K562 (cell line): ENCODE measurements at regions not wholly inside any gene's neighbourhood (a gene's known extent, or its start where the extent isn't known, plus 50 kb on each side); places are given as distances from the start of the nearest gene placed in this dataset.

Experiments used
- ATAC-seq: fragments of 200-7000 bp; cut with Tn5 transposase; 3 replicates; pipeline ENCODE4 v1.9.1; 2020; ENCODE audit warnings: moderate library complexity
- BruUV-seq: library from RNA; stranded (reverse); fragments of 400-500 nt; replicated peaks from 2 replicates; lab custom pipeline; 2021; lab: Mats Ljungman, UMichigan
- CTCF ChIA-PET: fragments of 300-600 bp; formaldehyde crosslinking; extraction: SDS; loops from one replicate; lab custom pipeline; 2021; ENCODE audit warnings: low intra/inter-chr PET ratio; lab: Yijun Ruan, JAX
- POLR2A ChIA-PET: fragments of 300-600, 350-650 bp; sonication (Branson Sonifier 250); formaldehyde crosslinking; extraction: SDS; loops from one replicate; lab custom pipeline; 2021; ENCODE audit warnings: antibody characterized with exemption, inconsistent platforms; lab: Yijun Ruan, JAX
- DNase-seq, 4 experiments: peaks; one replicate each; pipeline versions ENCODE4 v3.0.0 to v3.0.0-alpha.2; 2011 to 2018; ENCODE audit warnings: low spot score in 3 of 4, mixed read lengths in 3 of 4; ENCODE audit errors: extremely low read depth in 1 of 4
- FAIRE-seq: peaks from 2 replicates; lab custom pipeline; 2011; peaks lifted over from hg19 to GRCh38; lab: Jason Lieb, UNC
- H2AFZ ChIP-seq: 2 replicates; pipeline ENCODE4 v1.6.0; 2011; ENCODE audit warnings: low read depth, low read length, control low read depth, inconsistent platforms
- H3K27ac ChIP-seq: fragments of 200-600 bp; 3 replicates; pipeline ENCODE4 v1.8.0; 2011; ENCODE audit warnings: low read depth, mild to moderate bottlenecking, control low read depth, inconsistent platforms, low read length, moderate library complexity, mixed read lengths; ENCODE audit errors: extremely low read depth
- H3K27me3 ChIP-seq, 2 experiments: fragments of 300-600 bp in 1 of 2; 2 replicates in 1 of 2; 3 replicates in 1 of 2; pipeline versions ENCODE4 v1.6.0 to v1.8.0; 2011; ENCODE audit warnings: inconsistent platforms in 2 of 2, low read length in 2 of 2, mild to moderate bottlenecking in 1 of 2, mixed read lengths in 1 of 2, moderate library complexity in 1 of 2; ENCODE audit not compliant: control insufficient read depth in 2 of 2, insufficient read depth in 2 of 2
- H3K36me3 ChIP-seq: fragments of 300-600 bp; 3 replicates; pipeline ENCODE4 v1.8.0; 2011; ENCODE audit warnings: mild to moderate bottlenecking, low read length, inconsistent platforms; ENCODE audit not compliant: control insufficient read depth, insufficient read depth
- H3K4me1 ChIP-seq, 2 experiments: fragments of 200-600 bp in 1 of 2; replicated peaks in 1 of 2; 2 replicates in 1 of 2; 3 replicates in 1 of 2; pipeline versions ENCODE4 v1.5.1 to v1.8.0; 2011; ENCODE audit warnings: inconsistent platforms in 2 of 2, low read length in 2 of 2, mild to moderate bottlenecking in 1 of 2, mixed read lengths in 1 of 2, moderate library complexity in 1 of 2; ENCODE audit not compliant: control insufficient read depth in 2 of 2, insufficient read depth in 2 of 2
- H3K4me2 ChIP-seq: 2 replicates; pipeline ENCODE4 v1.6.1; 2011; ENCODE audit warnings: low read length, control low read depth, inconsistent platforms, mixed read lengths; ENCODE audit not compliant: insufficient read depth
- H3K4me3 ChIP-seq: fragments of 200-600 bp; sonication (generic), shearing (Covaris generic); 2 replicates; pipeline ENCODE4 v1.5.1; 2016; ENCODE audit warnings: control low read depth, inconsistent platforms
- H3K79me2 ChIP-seq: fragments of 200-600 bp; 3 replicates; pipeline ENCODE4 v1.8.0; 2011; ENCODE audit warnings: low read length, inconsistent platforms; ENCODE audit not compliant: control insufficient read depth, insufficient read depth
- H3K9ac ChIP-seq, 2 experiments: 2 replicates each; pipeline versions ENCODE4 v1.6.0 to v1.6.1; 2011; ENCODE audit warnings: low read depth in 2 of 2, low read length in 2 of 2, control low read depth in 1 of 2, inconsistent platforms in 1 of 2, mild to moderate bottlenecking in 1 of 2, mixed read lengths in 1 of 2; ENCODE audit not compliant: insufficient read depth in 1 of 2
- H3K9me1 ChIP-seq: one replicate; pipeline ENCODE4 v1.6.0; 2011; ENCODE audit warnings: inconsistent platforms, mild to moderate bottlenecking, low read length, moderate library complexity; ENCODE audit not compliant: control insufficient read depth, insufficient read depth
- H3K9me3 ChIP-seq: replicated peaks from 2 replicates; pipeline ENCODE4 v1.5.1; 2011; ENCODE audit warnings: low read depth, low read length, inconsistent platforms; ENCODE audit not compliant: control insufficient read depth, insufficient read depth
- H4K20me1 ChIP-seq: replicated peaks from 2 replicates; pipeline ENCODE4 v1.6.1; 2011; ENCODE audit warnings: low read length, inconsistent platforms, mixed read lengths; ENCODE audit not compliant: control insufficient read depth, insufficient read depth
- CBFB ChIP-seq: sonication (generic); formaldehyde crosslinking; IDR thresholded peaks from 2 replicates; pipeline ENCODE4 v1.4.0; 2020; ENCODE audit warnings: mild to moderate bottlenecking, missing genetic modification reagents
- PRMT5 ChIP-seq: sonication (generic); formaldehyde crosslinking; IDR thresholded peaks from 2 replicates; pipeline ENCODE4 v1.5.0; 2020; ENCODE audit warnings: missing genetic modification reagents
- RCOR1 ChIP-seq, 2 experiments: IDR thresholded peaks; 2 replicates each; pipeline ENCODE4 v1.6.1; 2012; ENCODE audit warnings: low read depth in 2 of 2, low read length in 2 of 2, borderline replicate concordance in 1 of 2, improper control_type of control experiment in 1 of 2
- ZKSCAN8 ChIP-seq: fragments of 200-800 bp; sonication (Bioruptor generic); IDR thresholded peaks from 2 replicates; pipeline ENCODE4 v1.6.1; 2016; ENCODE audit warnings: missing genetic modification characterization, missing compliant biosample characterization
- whole genome bisulfite sequencing: fragments of 100-300 bp; shearing (Covaris generic); methylation state at CpG from one replicate; pipeline ENCODE4 v1.1.6; 2016; ENCODE audit warnings: low coverage, mixed read lengths; ENCODE audit not compliant: insufficient coverage; ENCODE audit errors: missing lambda C conversion rate; 5-methylcytosine and 5-hydroxymethylcytosine counted together
- in situ Hi-C: fragments of 300-500 bp; cut with MboI; formaldehyde crosslinking; loops from 4 replicates; pipeline ENCODE4 v1.15.0; 2018; ENCODE audit warnings: inconsistent platforms, mixed read lengths
- intact Hi-C: fragments of 100-400 bp; cut with micrococcal nuclease; formaldehyde crosslinking; loops from 2 replicates; pipeline ENCODE4 v1.14.2; 2022
- TF ChIP-seq, protein P1 (sequence below): fragments of 450-650 bp; IDR thresholded peaks from 2 replicates; pipeline ENCODE4 v1.6.1; 2017; ENCODE audit warnings: antibody characterized with exemption
- TF ChIP-seq, protein P2 (sequence below): fragments of 250-450 bp; sonication (Bioruptor Pico); IDR thresholded peaks from 2 replicates; pipeline ENCODE4 v1.9.0; 2021; ENCODE audit warnings: mild to moderate bottlenecking, inconsistent platforms
- TF ChIP-seq, protein P3 (sequence below): fragments of 250-450 bp; sonication (Bioruptor Pico); IDR thresholded peaks from 2 replicates; pipeline ENCODE4 v1.6.1; 2021; ENCODE audit warnings: mild to moderate bottlenecking
- TF ChIP-seq, protein P4 (sequence below): fragments of 450-650 bp; formaldehyde crosslinking; IDR thresholded peaks from 2 replicates; pipeline ENCODE4 v1.4.0; 2022; ENCODE audit warnings: missing genetic modification characterization
- TF ChIP-seq, protein P5 (sequence below): fragments of 150-350 bp; IDR thresholded peaks from 2 replicates; pipeline ENCODE4 v1.6.1; 2014; ENCODE audit warnings: low read depth, mild to moderate bottlenecking, low read length, borderline replicate concordance

DNA sequence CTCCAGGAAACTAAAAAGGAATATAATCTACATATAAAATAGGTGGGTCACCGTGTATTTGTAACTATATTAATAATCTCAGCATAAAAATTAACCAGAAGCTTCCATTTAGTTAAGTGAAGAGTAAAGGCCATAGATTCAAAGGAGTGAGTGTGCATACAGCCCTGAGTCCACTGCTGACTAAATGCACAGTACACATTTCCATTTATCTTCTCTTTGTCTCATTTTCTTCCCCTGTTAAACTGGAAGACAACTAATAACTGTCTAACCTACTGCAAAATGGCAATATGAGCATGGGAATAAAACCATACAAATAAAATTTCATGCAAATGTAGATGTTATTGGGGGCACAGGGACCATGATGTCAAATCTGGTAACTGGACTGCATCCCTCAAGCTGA lies 59.9 kb upstream of the DAB2 start:
- Histone ChIP-seq H3K27me3 (no peaks in the 10 kb centered on the region), H3K4me3 (no peak overlapping the region), H2AFZ (no peak overlapping the region), H3K9me1 (no peaks in the 10 kb centered on the region), H4K20me1 (no peaks in the 10 kb centered on the region), H3K9ac (no peak overlapping the region), H3K9me3 (no peaks in the 10 kb centered on the region), H3K27ac (no peak overlapping the region), H3K79me2 (no peaks in the 10 kb centered on the region), H3K4me2 (no peak overlapping the region), H3K4me1 (no peaks in the 10 kb centered on the region), H3K36me3 (no peaks in the 10 kb centered on the region)
- CTCF ChIA-PET, result no interaction called here
- no peak for FAIRE-seq
- DNase-seq, result no peak
- WGBS, result 0% methylated on average over 1 of the region's 1 CpG
- in situ Hi-C loops, result no loop called here
- TF ChIP-seq ZKSCAN8 (CRISPR knock-in tag) (no peak), CBFB (no peak), RCOR1 (IDR thresholded peaks at IDR 0.05; ENCODE audit: borderline replicate concordance in 1 of 2, low read depth in 2 of 2, low read length in 2 of 2) (no peak), PRMT5 (CRISPR knock-in tag) (no peak)
- TF ChIP-seq, protein P1, sequence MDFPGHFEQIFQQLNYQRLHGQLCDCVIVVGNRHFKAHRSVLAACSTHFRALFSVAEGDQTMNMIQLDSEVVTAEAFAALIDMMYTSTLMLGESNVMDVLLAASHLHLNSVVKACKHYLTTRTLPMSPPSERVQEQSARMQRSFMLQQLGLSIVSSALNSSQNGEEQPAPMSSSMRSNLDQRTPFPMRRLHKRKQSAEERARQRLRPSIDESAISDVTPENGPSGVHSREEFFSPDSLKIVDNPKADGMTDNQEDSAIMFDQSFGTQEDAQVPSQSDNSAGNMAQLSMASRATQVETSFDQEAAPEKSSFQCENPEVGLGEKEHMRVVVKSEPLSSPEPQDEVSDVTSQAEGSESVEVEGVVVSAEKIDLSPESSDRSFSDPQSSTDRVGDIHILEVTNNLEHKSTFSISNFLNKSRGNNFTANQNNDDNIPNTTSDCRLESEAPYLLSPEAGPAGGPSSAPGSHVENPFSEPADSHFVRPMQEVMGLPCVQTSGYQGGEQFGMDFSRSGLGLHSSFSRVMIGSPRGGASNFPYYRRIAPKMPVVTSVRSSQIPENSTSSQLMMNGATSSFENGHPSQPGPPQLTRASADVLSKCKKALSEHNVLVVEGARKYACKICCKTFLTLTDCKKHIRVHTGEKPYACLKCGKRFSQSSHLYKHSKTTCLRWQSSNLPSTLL, result no peak
- TF ChIP-seq, protein P2, sequence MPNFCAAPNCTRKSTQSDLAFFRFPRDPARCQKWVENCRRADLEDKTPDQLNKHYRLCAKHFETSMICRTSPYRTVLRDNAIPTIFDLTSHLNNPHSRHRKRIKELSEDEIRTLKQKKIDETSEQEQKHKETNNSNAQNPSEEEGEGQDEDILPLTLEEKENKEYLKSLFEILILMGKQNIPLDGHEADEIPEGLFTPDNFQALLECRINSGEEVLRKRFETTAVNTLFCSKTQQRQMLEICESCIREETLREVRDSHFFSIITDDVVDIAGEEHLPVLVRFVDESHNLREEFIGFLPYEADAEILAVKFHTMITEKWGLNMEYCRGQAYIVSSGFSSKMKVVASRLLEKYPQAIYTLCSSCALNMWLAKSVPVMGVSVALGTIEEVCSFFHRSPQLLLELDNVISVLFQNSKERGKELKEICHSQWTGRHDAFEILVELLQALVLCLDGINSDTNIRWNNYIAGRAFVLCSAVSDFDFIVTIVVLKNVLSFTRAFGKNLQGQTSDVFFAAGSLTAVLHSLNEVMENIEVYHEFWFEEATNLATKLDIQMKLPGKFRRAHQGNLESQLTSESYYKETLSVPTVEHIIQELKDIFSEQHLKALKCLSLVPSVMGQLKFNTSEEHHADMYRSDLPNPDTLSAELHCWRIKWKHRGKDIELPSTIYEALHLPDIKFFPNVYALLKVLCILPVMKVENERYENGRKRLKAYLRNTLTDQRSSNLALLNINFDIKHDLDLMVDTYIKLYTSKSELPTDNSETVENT, result no peak
- TF ChIP-seq, protein P3, sequence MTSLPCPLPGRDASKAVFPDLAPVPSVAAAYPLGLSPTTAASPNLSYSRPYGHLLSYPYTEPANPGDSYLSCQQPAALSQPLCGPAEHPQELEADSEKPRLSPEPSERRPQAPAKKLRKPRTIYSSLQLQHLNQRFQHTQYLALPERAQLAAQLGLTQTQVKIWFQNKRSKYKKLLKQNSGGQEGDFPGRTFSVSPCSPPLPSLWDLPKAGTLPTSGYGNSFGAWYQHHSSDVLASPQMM (CRISPR knock-in tag), result no peak
- TF ChIP-seq, protein P4, sequence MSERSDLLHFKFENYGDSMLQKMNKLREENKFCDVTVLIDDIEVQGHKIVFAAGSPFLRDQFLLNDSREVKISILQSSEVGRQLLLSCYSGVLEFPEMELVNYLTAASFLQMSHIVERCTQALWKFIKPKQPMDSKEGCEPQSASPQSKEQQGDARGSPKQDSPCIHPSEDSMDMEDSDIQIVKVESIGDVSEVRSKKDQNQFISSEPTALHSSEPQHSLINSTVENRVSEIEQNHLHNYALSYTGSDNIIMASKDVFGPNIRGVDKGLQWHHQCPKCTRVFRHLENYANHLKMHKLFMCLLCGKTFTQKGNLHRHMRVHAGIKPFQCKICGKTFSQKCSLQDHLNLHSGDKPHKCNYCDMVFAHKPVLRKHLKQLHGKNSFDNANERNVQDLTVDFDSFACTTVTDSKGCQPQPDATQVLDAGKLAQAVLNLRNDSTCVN, result no peak
- TF ChIP-seq, protein P5, sequence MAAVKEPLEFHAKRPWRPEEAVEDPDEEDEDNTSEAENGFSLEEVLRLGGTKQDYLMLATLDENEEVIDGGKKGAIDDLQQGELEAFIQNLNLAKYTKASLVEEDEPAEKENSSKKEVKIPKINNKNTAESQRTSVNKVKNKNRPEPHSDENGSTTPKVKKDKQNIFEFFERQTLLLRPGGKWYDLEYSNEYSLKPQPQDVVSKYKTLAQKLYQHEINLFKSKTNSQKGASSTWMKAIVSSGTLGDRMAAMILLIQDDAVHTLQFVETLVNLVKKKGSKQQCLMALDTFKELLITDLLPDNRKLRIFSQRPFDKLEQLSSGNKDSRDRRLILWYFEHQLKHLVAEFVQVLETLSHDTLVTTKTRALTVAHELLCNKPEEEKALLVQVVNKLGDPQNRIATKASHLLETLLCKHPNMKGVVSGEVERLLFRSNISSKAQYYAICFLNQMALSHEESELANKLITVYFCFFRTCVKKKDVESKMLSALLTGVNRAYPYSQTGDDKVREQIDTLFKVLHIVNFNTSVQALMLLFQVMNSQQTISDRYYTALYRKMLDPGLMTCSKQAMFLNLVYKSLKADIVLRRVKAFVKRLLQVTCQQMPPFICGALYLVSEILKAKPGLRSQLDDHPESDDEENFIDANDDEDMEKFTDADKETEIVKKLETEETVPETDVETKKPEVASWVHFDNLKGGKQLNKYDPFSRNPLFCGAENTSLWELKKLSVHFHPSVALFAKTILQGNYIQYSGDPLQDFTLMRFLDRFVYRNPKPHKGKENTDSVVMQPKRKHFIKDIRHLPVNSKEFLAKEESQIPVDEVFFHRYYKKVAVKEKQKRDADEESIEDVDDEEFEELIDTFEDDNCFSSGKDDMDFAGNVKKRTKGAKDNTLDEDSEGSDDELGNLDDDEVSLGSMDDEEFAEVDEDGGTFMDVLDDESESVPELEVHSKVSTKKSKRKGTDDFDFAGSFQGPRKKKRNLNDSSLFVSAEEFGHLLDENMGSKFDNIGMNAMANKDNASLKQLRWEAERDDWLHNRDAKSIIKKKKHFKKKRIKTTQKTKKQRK, result no peak
- no peak for ATAC-seq
- intact Hi-C loops, result no loop called here
- no TSS peak for BruUV-seq
- POLR2A ChIA-PET, result interaction anchor here (0.7 kb wide), 1 partner anchor 60 kb away, joined by 3 read pairs; the partner anchor contains the start of gene DAB2
